ENCODE measurements at regions not wholly inside any gene's neighbourhood (a gene's known extent, or its start where the extent isn't known, plus 50 kb on each side); places are given as distances from the start of the nearest gene placed in this dataset.

DNA sequence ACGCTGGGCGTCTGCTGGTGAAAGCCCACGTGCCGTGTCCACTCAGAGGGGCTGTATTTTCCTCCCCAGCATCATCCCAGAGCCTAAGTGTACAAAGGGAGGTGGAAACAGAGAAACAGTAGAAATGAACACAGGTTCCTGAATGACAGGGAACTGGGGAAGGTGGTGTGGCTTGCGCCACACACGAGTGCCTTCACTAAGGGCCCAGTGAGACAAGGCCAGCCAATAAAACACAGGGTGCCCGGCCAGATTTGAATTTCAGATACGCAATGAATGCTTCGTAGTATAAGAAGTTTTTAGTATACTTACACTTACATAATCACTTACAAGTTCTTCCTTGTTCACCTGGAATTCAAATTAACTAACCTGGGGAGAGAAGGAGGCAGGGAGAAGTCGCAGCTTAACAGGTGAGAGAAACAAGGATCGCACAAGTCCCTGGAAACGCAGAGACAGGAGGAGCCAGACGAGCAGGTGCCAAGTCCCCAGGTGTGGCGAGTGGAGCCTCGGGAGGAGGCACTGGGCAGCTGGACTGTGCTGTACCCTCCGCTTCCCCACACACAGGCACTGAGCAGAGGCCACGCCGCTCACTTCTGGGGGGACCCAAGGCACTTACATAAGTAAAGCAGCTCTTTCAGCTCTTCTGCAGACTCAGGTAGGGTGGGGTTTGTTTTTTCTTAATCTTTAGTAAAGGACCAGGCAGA, 105.2 kb upstream of the MGMT start:
- H3F3A ChIP-seq (ENCODE audit: insufficient read depth, low read length, poor library complexity, severe bottlenecking) = no peaks in the 10 kb centered on the region
- H3K79me2 ChIP-seq (replicated peaks; ENCODE audit: insufficient read depth, low read length) = no peaks in the 10 kb centered on the region

DNA sequence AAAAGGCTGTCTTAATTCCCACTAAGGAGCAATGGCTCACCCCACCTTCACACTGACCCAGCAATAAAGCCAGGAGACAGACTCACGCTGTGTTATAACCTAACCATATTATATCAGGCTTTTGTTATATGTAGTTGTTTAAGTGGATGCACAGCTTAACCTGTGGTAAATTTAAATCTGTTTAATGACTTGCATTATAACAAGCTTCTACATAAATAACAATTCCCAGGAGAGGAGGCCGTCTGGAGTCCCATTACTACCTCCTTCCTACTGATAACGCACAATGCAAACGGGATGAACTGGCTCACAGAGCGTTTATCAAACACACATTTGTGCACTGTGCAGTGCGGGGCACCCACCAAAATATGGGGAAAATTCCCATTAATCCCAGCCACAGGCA, 102.1 kb upstream of the MGMT start:
- no peaks in the 10 kb centered on the region for H3K9me3 ChIP-seq (ENCODE audit: low read length)
- H3K79me2 ChIP-seq (replicated peaks; ENCODE audit: insufficient read depth, low read length) = no peaks in the 10 kb centered on the region
- no peaks in the 10 kb centered on the region for H3F3A ChIP-seq (ENCODE audit: insufficient read depth, low read length, poor library complexity, severe bottlenecking)
- H2AFZ ChIP-seq (ENCODE audit: low read depth, low read length) = no peak overlapping the region
- H3K9ac ChIP-seq (ENCODE audit: low read length) = no peak overlapping the region
- no peak overlapping the region for H3K4me2 ChIP-seq (ENCODE audit: low read length)
- H3K36me3 ChIP-seq (ENCODE audit: insufficient read depth, low read length) = no peaks in the 10 kb centered on the region
- H3K27ac ChIP-seq (ENCODE audit: low read length) = no peak overlapping the region
- no peaks in the 10 kb centered on the region for H3K9me2 ChIP-seq (ENCODE audit: insufficient read depth, low read length)
- H3K27me3 ChIP-seq (ENCODE audit: insufficient read depth, low read depth, low read length) = no peaks in the 10 kb centered on the region
- no peak overlapping the region for H3K4me3 ChIP-seq (ENCODE audit: low read length)
- no peaks in the 10 kb centered on the region for H4K20me1 ChIP-seq (ENCODE audit: insufficient read depth)
- no peak for TF ChIP-seq SMC3 (conservative IDR thresholded peaks at IDR 0.05; ENCODE audit: poor library complexity)
- no peak for TF ChIP-seq TAF1 (IDR thresholded peaks at IDR 0.05; ENCODE audit: low read depth)
- no peak for TF ChIP-seq MXI1 (conservative IDR thresholded peaks at IDR 0.05; ENCODE audit: poor library complexity, severe bottlenecking)
- TF ChIP-seq RAD21 (conservative IDR thresholded peaks at IDR 0.05) = no peak
- TF ChIP-seq EZH2 (IDR thresholded peaks at IDR 0.05; ENCODE audit: borderline replicate concordance, insufficient read depth, low read length, poor library complexity, severe bottlenecking) = no peak
- TF ChIP-seq EP300 (conservative IDR thresholded peaks at IDR 0.05; ENCODE audit: poor library complexity, severe bottlenecking) = no peak
- TF ChIP-seq, protein P1, sequence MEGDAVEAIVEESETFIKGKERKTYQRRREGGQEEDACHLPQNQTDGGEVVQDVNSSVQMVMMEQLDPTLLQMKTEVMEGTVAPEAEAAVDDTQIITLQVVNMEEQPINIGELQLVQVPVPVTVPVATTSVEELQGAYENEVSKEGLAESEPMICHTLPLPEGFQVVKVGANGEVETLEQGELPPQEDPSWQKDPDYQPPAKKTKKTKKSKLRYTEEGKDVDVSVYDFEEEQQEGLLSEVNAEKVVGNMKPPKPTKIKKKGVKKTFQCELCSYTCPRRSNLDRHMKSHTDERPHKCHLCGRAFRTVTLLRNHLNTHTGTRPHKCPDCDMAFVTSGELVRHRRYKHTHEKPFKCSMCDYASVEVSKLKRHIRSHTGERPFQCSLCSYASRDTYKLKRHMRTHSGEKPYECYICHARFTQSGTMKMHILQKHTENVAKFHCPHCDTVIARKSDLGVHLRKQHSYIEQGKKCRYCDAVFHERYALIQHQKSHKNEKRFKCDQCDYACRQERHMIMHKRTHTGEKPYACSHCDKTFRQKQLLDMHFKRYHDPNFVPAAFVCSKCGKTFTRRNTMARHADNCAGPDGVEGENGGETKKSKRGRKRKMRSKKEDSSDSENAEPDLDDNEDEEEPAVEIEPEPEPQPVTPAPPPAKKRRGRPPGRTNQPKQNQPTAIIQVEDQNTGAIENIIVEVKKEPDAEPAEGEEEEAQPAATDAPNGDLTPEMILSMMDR (IDR thresholded peaks at IDR 0.05; ENCODE audit: poor library complexity, severe bottlenecking) = no peak
- TF ChIP-seq POLR2AphosphoS5 (IDR thresholded peaks at IDR 0.05) = no peak
- TF ChIP-seq, protein P2, sequence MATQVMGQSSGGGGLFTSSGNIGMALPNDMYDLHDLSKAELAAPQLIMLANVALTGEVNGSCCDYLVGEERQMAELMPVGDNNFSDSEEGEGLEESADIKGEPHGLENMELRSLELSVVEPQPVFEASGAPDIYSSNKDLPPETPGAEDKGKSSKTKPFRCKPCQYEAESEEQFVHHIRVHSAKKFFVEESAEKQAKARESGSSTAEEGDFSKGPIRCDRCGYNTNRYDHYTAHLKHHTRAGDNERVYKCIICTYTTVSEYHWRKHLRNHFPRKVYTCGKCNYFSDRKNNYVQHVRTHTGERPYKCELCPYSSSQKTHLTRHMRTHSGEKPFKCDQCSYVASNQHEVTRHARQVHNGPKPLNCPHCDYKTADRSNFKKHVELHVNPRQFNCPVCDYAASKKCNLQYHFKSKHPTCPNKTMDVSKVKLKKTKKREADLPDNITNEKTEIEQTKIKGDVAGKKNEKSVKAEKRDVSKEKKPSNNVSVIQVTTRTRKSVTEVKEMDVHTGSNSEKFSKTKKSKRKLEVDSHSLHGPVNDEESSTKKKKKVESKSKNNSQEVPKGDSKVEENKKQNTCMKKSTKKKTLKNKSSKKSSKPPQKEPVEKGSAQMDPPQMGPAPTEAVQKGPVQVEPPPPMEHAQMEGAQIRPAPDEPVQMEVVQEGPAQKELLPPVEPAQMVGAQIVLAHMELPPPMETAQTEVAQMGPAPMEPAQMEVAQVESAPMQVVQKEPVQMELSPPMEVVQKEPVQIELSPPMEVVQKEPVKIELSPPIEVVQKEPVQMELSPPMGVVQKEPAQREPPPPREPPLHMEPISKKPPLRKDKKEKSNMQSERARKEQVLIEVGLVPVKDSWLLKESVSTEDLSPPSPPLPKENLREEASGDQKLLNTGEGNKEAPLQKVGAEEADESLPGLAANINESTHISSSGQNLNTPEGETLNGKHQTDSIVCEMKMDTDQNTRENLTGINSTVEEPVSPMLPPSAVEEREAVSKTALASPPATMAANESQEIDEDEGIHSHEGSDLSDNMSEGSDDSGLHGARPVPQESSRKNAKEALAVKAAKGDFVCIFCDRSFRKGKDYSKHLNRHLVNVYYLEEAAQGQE (IDR thresholded peaks at IDR 0.05; ENCODE audit: borderline replicate concordance) = no peak

More for the DNA sequence above, 105.2 kb upstream of the MGMT start:
- Histone ChIP-seq H3K27me3 (ENCODE audit: insufficient read depth, low read depth, low read length) (no peaks in the 10 kb centered on the region), H2AFZ (ENCODE audit: low read depth, low read length) (no peak overlapping the region), H3K36me3 (ENCODE audit: insufficient read depth, low read length) (no peaks in the 10 kb centered on the region), H3K27ac (ENCODE audit: low read length) (no peak overlapping the region), H3K4me2 (ENCODE audit: low read length) (no peak overlapping the region), H3K9me2 (ENCODE audit: insufficient read depth, low read length) (no peaks in the 10 kb centered on the region), H3K9ac (ENCODE audit: low read length) (no peak overlapping the region), H3K4me3 (ENCODE audit: low read length) (no peak overlapping the region), H4K20me1 (ENCODE audit: insufficient read depth) (no peaks in the 10 kb centered on the region), H3K9me3 (ENCODE audit: low read length) (peaks cover 5% of the 10 kb centered on the region)
- TF ChIP-seq EP300 (conservative IDR thresholded peaks at IDR 0.05; ENCODE audit: poor library complexity, severe bottlenecking) (no peak), SMC3 (conservative IDR thresholded peaks at IDR 0.05; ENCODE audit: poor library complexity) (no peak)
